H1 (cell line): ENCODE measurements at regions not wholly inside any gene's neighbourhood (a gene's known extent, or its start where the extent isn't known, plus 50 kb on each side); places are given as distances from the start of the nearest gene placed in this dataset.

ENCODE experiments used
- ATF2 ChIP-seq: IDR thresholded peaks from 2 replicates; pipeline ENCODE4 v1.6.1; 2012; ENCODE audit warnings: low read length, inconsistent platforms
- CTCF ChIP-seq, 3 experiments: IDR thresholded peaks; 1 replicate in 2 of 3; 2 replicates in 1 of 3; pipeline versions ENCODE4 v1.5.1 to v1.6.1; 2011; ENCODE audit warnings: low read length in 3 of 3, mild to moderate bottlenecking in 3 of 3, inconsistent platforms in 2 of 3, low read depth in 1 of 3, moderate library complexity in 1 of 3; ENCODE audit not compliant: insufficient read depth in 1 of 3; ENCODE audit errors: control extremely low read depth in 1 of 3
- EGR1 ChIP-seq: IDR thresholded peaks from 2 replicates; pipeline ENCODE4 v1.6.1; 2011; ENCODE audit warnings: low read depth, low read length, borderline replicate concordance
- EZH2 ChIP-seq: fragments of 200-600 bp; sonication (generic); IDR thresholded peaks from 2 replicates; pipeline ENCODE4 v1.7.1; 2012; ENCODE audit warnings: low read depth, mild to moderate bottlenecking, moderate library complexity, low read length, inconsistent platforms; ENCODE audit not compliant: severe bottlenecking
- HDAC6 ChIP-seq: IDR thresholded peaks from one replicate; pipeline ENCODE4 v1.7.1; 2012; ENCODE audit warnings: low read depth, mild to moderate bottlenecking, inconsistent platforms, low read length, moderate library complexity
- JUN ChIP-seq: IDR thresholded peaks from 2 replicates; pipeline ENCODE4 v1.6.1; 2011; ENCODE audit warnings: low read depth, mild to moderate bottlenecking, improper control_type of control experiment, low read length
- POLR2A ChIP-seq, 2 experiments: IDR thresholded peaks; 1 replicate in 1 of 2; 2 replicates in 1 of 2; pipeline ENCODE4 v1.6.1; 2011; ENCODE audit warnings: low read depth in 2 of 2, low read length in 2 of 2, mild to moderate bottlenecking in 2 of 2; ENCODE audit errors: control extremely low read depth in 1 of 2
- RFX5 ChIP-seq: IDR thresholded peaks from 2 replicates; pipeline ENCODE4 v1.6.1; 2011; ENCODE audit warnings: low read depth, low read length, improper control_type of control experiment, borderline replicate concordance
- SIX5 ChIP-seq: IDR thresholded peaks from 2 replicates; pipeline ENCODE4 v1.6.1; 2011; ENCODE audit warnings: mild to moderate bottlenecking, low read depth, low read length
- TCF12 ChIP-seq: IDR thresholded peaks from 2 replicates; pipeline ENCODE4 v1.6.1; 2011; ENCODE audit warnings: low read depth, mild to moderate bottlenecking, low read length
- TEAD4 ChIP-seq: IDR thresholded peaks from 2 replicates; pipeline ENCODE4 v1.6.1; 2012; ENCODE audit warnings: low read depth, low read length, inconsistent platforms, mixed read lengths

DNA sequence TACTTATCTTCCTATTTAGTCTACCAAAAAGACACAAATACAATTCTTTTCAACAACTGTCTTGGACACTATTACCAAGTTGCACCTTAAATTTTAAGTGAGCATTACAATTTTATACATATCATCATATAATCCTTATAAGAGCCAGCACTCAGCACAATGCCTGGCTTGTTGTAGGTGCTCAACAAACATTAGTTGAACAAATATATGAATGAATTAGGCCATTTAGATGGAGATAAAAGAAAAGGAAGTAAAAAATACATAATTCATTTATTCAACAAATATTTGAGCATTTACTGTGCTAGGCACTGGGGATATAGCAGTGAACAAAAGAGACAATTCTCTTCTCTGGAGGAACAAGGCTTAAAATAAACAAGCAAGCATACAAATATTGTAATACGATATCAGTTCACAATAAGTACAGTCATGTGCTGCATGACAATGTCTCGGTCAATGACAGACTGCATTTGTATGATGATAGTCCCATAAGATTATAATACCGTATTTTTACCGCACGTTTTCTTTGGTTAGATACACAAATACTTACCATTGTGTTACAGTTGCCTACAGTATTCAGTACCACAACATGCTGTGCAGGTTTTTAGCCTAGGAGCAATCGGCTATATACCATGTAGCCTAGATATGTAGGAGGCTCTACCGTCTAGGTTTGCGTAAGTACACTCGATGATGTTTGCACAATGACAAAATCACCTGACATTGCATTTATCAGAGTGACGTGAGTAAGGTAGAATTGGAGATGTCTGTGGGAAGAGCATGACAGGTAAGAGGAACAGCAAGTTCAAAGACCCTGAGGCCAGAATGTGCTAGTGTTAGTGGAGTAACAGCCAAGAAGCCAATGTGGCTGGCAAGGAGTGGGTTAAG is 86.4 kb upstream of the HS3ST2 start:
- TF ChIP-seq POLR2A (IDR thresholded peaks at IDR 0.05; ENCODE audit: control extremely low read depth in 1 of 2, low read depth in 2 of 2, low read length in 2 of 2), result no peak
- no peak for TF ChIP-seq CTCF (IDR thresholded peaks at IDR 0.05; ENCODE audit: control extremely low read depth in 1 of 3, insufficient read depth in 1 of 3, low read depth in 1 of 3, low read length in 3 of 3)
- no peak for TF ChIP-seq TCF12
- no peak for TF ChIP-seq JUN
- no peak for TF ChIP-seq HDAC6
- TF ChIP-seq RFX5, result no peak
- no peak for TF ChIP-seq SIX5
- TF ChIP-seq EGR1, result no peak
- TF ChIP-seq TEAD4, result no peak
- TF ChIP-seq EZH2, result no peak
- no peak for TF ChIP-seq ATF2
